ENCODE measurements at regions not wholly inside any gene's neighbourhood (a gene's known extent, or its start where the extent isn't known, plus 50 kb on each side); places are given as distances from the start of the nearest gene placed in this dataset.

- no peak overlapping the region for H3K4me3 Mint-ChIP-seq
- H3K27ac Mint-ChIP-seq, result no peak overlapping the region
- H3K4me1 Mint-ChIP-seq, result peaks cover 0 to 9% (median 2%) of the 10 kb centered on the region in 3 donors
- H3K36me3 Mint-ChIP-seq, result no peaks in the 10 kb centered on the region
- peaks cover 0 to 2% (median 0%) of the 10 kb centered on the region in 3 donors for H3K9me3 Mint-ChIP-seq
- peaks cover 41% of the 10 kb centered on the region for H3K27me3 Mint-ChIP-seq
These were observed 61.3 kb upstream of the TBXT start for GRCh38 chr6:166228839-166229528.

GRCh38 chr6:166228425-166228824, 60.8 kb upstream of the TBXT start:
- Mint-ChIP-seq H3K4me3 (no peak overlapping the region), H3K27me3 (peaks cover 42% of the 10 kb centered on the region), H3K27ac (no peak overlapping the region), H3K36me3 (no peaks in the 10 kb centered on the region), H3K4me1 (peaks cover 0 to 9% (median 2%) of the 10 kb centered on the region in 3 donors), H3K9me3 (peaks cover 0 to 2% (median 0%) of the 10 kb centered on the region in 3 donors)

GRCh38 chr6:166223079-166223478, 55.4 kb upstream of the TBXT start:
- Mint-ChIP-seq H3K27me3 (peaks cover 34% of the 10 kb centered on the region), H3K36me3 (no peaks in the 10 kb centered on the region), H3K9me3 (no peaks in the 10 kb centered on the region), H3K4me1 (no peaks in the 10 kb centered on the region), H3K4me3 (no peak overlapping the region), H3K27ac (no peak overlapping the region)

- Mint-ChIP-seq H3K4me1 (no peaks in the 10 kb centered on the region), H3K36me3 (no peaks in the 10 kb centered on the region), H3K27ac (no peak overlapping the region), H3K27me3 (peaks cover 30% of the 10 kb centered on the region), H3K9me3 (no peaks in the 10 kb centered on the region), H3K4me3 (no peak overlapping the region)
These were observed 55.0 kb upstream of the TBXT start for GRCh38 chr6:166222631-166223030.

GRCh38 chr6:166221636-166222035, 54.0 kb upstream of the TBXT start:
- no peaks in the 10 kb centered on the region for H3K9me3 Mint-ChIP-seq
- no peaks in the 10 kb centered on the region for H3K36me3 Mint-ChIP-seq
- H3K27me3 Mint-ChIP-seq, result peaks cover 25% of the 10 kb centered on the region
- no peak overlapping the region for H3K4me3 Mint-ChIP-seq
- H3K27ac Mint-ChIP-seq, result no peak overlapping the region
- no peaks in the 10 kb centered on the region for H3K4me1 Mint-ChIP-seq

- no peak overlapping the region for H3K4me3 Mint-ChIP-seq
- peaks cover 20% of the 10 kb centered on the region for H3K27me3 Mint-ChIP-seq
- H3K4me1 Mint-ChIP-seq, result no peaks in the 10 kb centered on the region
- no peaks in the 10 kb centered on the region for H3K36me3 Mint-ChIP-seq
- no peak overlapping the region for H3K27ac Mint-ChIP-seq
- H3K9me3 Mint-ChIP-seq, result no peaks in the 10 kb centered on the region
These were observed 53.4 kb upstream of the TBXT start for GRCh38 chr6:166221040-166221439.
